ENCODE measurements at regions not wholly inside any gene's neighbourhood (a gene's known extent, or its start where the extent isn't known, plus 50 kb on each side); places are given as distances from the start of the nearest gene placed in this dataset.
A peak's percentile ranks its signal among the peaks of the same experiment; 100 is the strongest.

- H3K27me3 ChIP-seq (ENCODE audit: low read depth), result no peaks in the 10 kb centered on the region
- no peak for DNase-seq
- no peaks in the 10 kb centered on the region for H3K4me1 ChIP-seq
- no peaks in the 10 kb centered on the region for H3K36me3 ChIP-seq
- H3K4me3 ChIP-seq, result no peak overlapping the region
- TF ChIP-seq, protein P1, sequence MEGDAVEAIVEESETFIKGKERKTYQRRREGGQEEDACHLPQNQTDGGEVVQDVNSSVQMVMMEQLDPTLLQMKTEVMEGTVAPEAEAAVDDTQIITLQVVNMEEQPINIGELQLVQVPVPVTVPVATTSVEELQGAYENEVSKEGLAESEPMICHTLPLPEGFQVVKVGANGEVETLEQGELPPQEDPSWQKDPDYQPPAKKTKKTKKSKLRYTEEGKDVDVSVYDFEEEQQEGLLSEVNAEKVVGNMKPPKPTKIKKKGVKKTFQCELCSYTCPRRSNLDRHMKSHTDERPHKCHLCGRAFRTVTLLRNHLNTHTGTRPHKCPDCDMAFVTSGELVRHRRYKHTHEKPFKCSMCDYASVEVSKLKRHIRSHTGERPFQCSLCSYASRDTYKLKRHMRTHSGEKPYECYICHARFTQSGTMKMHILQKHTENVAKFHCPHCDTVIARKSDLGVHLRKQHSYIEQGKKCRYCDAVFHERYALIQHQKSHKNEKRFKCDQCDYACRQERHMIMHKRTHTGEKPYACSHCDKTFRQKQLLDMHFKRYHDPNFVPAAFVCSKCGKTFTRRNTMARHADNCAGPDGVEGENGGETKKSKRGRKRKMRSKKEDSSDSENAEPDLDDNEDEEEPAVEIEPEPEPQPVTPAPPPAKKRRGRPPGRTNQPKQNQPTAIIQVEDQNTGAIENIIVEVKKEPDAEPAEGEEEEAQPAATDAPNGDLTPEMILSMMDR (IDR thresholded peaks at IDR 0.05; ENCODE audit: borderline replicate concordance), result no peak
- intact Hi-C loops (cut with micrococcal nuclease), result no loop called here
- no peak overlapping the region for H3K27ac ChIP-seq (replicated peaks)
- no peaks in the 10 kb centered on the region for H3K9me3 ChIP-seq (replicated peaks)
Observed at GRCh38 chr12:92010368-92010767, 135.3 kb downstream of the BTG1 start.

DNA sequence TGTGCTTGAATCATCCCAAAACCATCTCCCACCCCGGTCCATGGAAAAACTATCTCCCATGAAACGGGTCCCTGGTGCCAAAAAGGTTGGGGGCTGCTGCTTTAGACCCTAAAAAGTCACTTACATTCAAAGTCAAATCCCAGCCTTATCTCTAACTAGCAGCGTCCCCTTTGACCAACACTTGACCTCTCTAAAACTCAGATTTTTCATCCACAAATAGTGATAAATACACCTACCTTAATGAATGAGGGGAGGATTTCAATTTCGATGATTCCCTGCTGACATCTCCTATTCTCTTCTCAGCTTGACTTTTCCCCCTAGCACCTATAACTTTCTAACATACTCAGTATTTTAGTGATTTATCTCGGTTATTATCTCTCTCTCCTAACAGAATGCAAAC lies 137.3 kb downstream of the BTG1 start:
- intact Hi-C loops (cut with micrococcal nuclease), result no loop called here
- Histone ChIP-seq H3K4me3 (no peak overlapping the region), H3K9me3 (replicated peaks) (no peaks in the 10 kb centered on the region), H3K27ac (replicated peaks) (no peak overlapping the region), H3K27me3 (ENCODE audit: low read depth) (no peaks in the 10 kb centered on the region), H3K36me3 (no peaks in the 10 kb centered on the region), H3K4me1 (peaks cover 14% of the 10 kb centered on the region)
- TF ChIP-seq, protein P1 (IDR thresholded peaks at IDR 0.05; ENCODE audit: borderline replicate concordance), result no peak
- no peak for DNase-seq

DNA sequence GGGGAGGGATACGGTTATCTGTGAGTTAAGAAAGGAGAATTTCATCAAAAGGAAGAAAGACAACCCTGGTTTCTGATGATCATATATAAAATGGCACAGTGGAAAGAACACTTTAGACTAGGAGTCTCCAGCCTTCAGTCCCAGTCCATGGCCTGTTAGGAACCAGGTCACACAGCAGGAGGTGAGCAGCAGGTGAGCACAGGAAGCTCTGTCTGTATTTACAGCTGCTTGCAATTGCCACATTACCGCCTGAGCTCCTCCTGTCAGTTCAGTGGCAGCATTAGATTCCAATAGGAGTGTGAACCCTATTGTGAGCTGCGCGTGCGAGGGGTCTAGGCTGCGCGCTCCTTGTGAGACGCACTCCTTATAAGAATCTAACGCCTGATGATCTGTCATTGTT lies 137.9 kb downstream of the BTG1 start:
- Histone ChIP-seq H3K36me3 (no peaks in the 10 kb centered on the region), H3K4me1 (peaks cover 20% of the 10 kb centered on the region), H3K27me3 (ENCODE audit: low read depth) (no peaks in the 10 kb centered on the region), H3K27ac (replicated peaks) (no peak overlapping the region), H3K4me3 (no peak overlapping the region), H3K9me3 (replicated peaks) (no peaks in the 10 kb centered on the region)
- intact Hi-C loops (cut with micrococcal nuclease), result no loop called here
- TF ChIP-seq, protein P1 (IDR thresholded peaks at IDR 0.05; ENCODE audit: borderline replicate concordance), result no peak
- no peak for DNase-seq

- H3K27me3 ChIP-seq (ENCODE audit: low read depth), result no peaks in the 10 kb centered on the region
- intact Hi-C loops (cut with micrococcal nuclease), result no loop called here
Observed at GRCh38 chr12:92003701-92004100, 141.9 kb downstream of the BTG1 start.

DNA sequence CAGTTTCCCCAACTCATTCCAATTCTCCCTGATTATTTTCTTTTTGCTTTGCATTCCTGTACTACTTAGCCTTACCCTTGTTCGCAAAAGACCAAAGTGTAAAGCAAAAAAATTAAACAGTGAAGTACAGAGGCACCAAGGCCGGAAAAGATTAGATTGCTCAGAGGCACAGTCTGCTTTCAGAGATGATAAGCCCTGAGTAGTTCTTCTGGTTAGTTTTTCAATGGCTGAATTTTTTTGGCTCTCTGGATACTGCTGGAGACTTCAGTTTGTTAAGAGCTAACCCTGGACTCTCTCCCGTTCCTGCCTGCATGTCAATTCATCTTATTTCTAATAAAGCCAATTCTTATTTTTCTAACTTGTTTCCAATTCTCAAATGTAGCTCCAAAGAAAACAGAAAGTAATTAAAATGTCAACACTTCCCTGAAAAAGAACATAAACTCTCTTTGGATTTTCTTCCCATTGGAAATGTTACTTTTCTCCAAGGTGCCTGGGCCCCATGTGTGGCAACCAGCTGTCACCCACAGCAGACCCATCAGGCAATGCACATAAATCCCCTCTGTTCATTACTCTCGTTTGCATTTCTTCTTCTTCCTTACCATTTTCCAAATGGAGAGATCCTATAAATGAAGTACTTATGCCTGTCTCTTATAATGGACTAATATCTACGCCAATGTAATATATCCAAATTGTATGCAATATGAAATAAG lies 142.8 kb downstream of the BTG1 start:
- peak overlapping the region; percentile 49 for H3K27ac ChIP-seq (replicated peaks)
- TF ChIP-seq, protein P1 (IDR thresholded peaks at IDR 0.05; ENCODE audit: borderline replicate concordance), result no peak
- H3K27me3 ChIP-seq (ENCODE audit: low read depth), result no peaks in the 10 kb centered on the region
- no peak for DNase-seq
- H3K36me3 ChIP-seq, result no peaks in the 10 kb centered on the region
- H3K9me3 ChIP-seq (replicated peaks), result no peaks in the 10 kb centered on the region
- no peak overlapping the region for H3K4me3 ChIP-seq
- intact Hi-C loops (cut with micrococcal nuclease), result no loop called here
- peaks cover 28% of the 10 kb centered on the region for H3K4me1 ChIP-seq

More at GRCh38 chr12:92003701-92004100, 141.9 kb downstream of the BTG1 start:
- peak overlapping the region; percentile 49 for H3K27ac ChIP-seq (replicated peaks)
- H3K9me3 ChIP-seq (replicated peaks), result no peaks in the 10 kb centered on the region
- H3K36me3 ChIP-seq, result no peaks in the 10 kb centered on the region
- no peak for DNase-seq
- TF ChIP-seq, protein P1 (IDR thresholded peaks at IDR 0.05; ENCODE audit: borderline replicate concordance), result no peak
- H3K4me1 ChIP-seq, result peaks cover 28% of the 10 kb centered on the region
- no peak overlapping the region for H3K4me3 ChIP-seq

Data from left ventricle myocardium inferior (tissue), 1 donor.